HEK293T (cell line): ENCODE measurements at regions not wholly inside any gene's neighbourhood (a gene's known extent, or its start where the extent isn't known, plus 50 kb on each side); places are given as distances from the start of the nearest gene placed in this dataset.

ENCODE experiments used
- ARNT ChIP-seq: fragments of 450-650 bp; IDR thresholded peaks from 2 replicates; pipeline ENCODE4 v1.6.1; 2017; ENCODE audit warnings: mild to moderate bottlenecking
- BHLHE40 ChIP-seq: fragments of 450-650 bp; IDR thresholded peaks from 2 replicates; pipeline ENCODE4 v1.6.1; 2016; ENCODE audit warnings: mild to moderate bottlenecking, moderate library complexity, borderline replicate concordance
- ELF4 ChIP-seq: fragments of 450-650 bp; IDR thresholded peaks from 2 replicates; pipeline ENCODE4 v1.6.1; 2017; ENCODE audit warnings: antibody characterized with exemption
- FOXA1 ChIP-seq: fragments of 450-650 bp; IDR thresholded peaks from 2 replicates; pipeline ENCODE4 v1.6.1; 2016; ENCODE audit warnings: mild to moderate bottlenecking
- FOXK2 ChIP-seq: fragments of 450-650 bp; IDR thresholded peaks from 2 replicates; pipeline ENCODE4 v1.6.1; 2016; ENCODE audit warnings: mild to moderate bottlenecking
- SP1 ChIP-seq: fragments of 450-650 bp; IDR thresholded peaks from 2 replicates; pipeline ENCODE4 v1.6.1; 2017
- TARDBP ChIP-seq: fragments of 450-650 bp; IDR thresholded peaks from 2 replicates; pipeline ENCODE4 v1.6.1; 2016
- ZNF384 ChIP-seq: fragments of 450-650 bp; IDR thresholded peaks from 2 replicates; pipeline ENCODE4 v1.6.1; 2016
- TF ChIP-seq, protein P1 (sequence below): fragments of 450-650 bp; IDR thresholded peaks from 2 replicates; pipeline ENCODE4 v1.6.1; 2016

DNA sequence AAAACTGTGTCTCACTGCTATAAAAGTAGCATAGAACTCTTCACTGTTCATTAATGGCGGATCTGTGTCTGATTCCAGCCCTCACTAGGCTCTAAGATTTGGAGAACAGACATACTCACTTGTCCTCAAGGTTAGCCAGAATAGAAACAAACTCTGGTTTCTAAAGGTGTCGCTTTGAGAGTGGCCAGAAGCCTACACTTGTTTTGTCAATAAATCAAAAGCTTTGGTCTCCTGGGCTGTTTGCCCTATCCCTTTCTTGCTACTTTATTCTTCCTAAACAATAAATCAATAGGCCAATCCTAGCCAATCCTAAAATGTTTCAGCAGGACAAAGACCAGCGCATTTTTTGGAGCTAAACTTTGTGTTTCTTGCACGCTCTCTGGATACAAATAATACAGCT lies 1064.6 kb upstream of the CHAC2 start:
- TF ChIP-seq, protein P1, sequence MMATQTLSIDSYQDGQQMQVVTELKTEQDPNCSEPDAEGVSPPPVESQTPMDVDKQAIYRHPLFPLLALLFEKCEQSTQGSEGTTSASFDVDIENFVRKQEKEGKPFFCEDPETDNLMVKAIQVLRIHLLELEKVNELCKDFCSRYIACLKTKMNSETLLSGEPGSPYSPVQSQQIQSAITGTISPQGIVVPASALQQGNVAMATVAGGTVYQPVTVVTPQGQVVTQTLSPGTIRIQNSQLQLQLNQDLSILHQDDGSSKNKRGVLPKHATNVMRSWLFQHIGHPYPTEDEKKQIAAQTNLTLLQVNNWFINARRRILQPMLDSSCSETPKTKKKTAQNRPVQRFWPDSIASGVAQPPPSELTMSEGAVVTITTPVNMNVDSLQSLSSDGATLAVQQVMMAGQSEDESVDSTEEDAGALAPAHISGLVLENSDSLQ: no peak
- TF ChIP-seq SP1 (no peak), FOXK2 (no peak), TARDBP (no peak), ARNT (no peak), ZNF384 (no peak), FOXA1 (no peak), ELF4 (no peak), BHLHE40 (no peak)
